HG03175 (cell line): ENCODE measurements at regions not wholly inside any gene's neighbourhood (a gene's known extent, or its start where the extent isn't known, plus 50 kb on each side); places are given as distances from the start of the nearest gene placed in this dataset.
"Not testable (repeated sequence)": the region's sequence is repeated elsewhere in the genome, so short reads cannot be mapped to it uniquely, and the experiment has no call there.

Experiments used
- ATAC-seq: cut with Tn5 transposase; IDR thresholded peaks from one replicate; pipeline ENCODE4 v1.9.1; 2021; ENCODE audit warnings: mild to moderate bottlenecking, moderate library complexity; ENCODE audit not compliant: unreplicated experiment

DNA sequence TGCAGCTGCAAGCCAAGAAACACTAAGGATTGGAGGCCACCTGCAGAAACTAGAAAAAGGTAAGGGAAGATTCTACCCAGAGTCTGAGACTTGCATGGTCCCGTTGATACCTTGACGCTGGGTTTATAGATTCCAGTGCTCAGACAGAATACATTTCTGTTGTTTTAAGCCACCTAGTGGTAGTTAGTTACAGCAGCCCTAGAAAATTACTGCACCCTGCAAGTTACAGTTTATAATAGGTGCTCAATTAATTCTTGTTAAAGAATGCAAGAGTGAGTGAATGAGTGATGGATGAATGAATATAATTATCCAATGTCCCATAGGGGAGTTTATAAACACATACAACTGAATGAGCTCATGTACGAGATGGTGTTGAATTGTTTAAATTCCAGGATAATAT is 453.1 kb upstream of the SLC35B3 start:
- ATAC-seq = peak; percentile 46

DNA sequence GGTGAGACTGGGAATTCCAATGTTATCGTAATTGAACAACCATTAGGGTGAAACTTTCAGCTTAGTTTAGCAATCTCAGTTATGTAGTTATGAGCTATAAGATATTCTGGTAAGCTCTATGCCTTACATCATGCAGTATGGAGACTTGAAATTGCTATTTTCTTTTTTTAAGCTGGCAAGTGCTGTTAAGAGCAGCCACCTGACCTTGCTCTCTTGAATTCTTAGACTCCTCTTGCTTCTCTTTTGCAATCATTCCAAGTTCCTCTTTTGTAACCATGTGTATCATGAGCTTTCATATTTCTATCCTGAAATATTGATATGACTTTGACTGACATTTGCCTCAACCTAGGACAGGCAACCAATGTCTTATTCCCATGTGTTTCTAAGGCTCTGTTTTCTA is 446.3 kb upstream of the SLC35B3 start:
- ATAC-seq = no peak

DNA sequence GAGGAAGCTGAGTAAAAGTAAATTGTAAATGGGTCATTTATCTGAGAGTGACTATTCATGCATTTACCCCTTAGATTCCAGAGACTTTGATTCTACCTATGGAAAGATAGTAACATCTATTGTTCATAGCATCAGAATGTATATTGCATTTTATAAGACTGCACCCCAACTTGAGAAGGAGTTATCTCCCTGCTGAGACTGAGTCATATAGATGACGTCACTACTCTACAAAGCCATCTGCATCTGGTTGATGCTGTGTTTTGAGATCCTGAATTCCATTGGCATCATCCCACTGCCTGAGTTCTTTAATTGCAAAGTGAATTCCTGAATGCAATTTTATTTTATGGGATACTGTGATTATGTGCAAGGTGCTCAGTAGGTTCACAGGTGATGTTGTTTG is 444.0 kb upstream of the SLC35B3 start:
- ATAC-seq = no peak

DNA sequence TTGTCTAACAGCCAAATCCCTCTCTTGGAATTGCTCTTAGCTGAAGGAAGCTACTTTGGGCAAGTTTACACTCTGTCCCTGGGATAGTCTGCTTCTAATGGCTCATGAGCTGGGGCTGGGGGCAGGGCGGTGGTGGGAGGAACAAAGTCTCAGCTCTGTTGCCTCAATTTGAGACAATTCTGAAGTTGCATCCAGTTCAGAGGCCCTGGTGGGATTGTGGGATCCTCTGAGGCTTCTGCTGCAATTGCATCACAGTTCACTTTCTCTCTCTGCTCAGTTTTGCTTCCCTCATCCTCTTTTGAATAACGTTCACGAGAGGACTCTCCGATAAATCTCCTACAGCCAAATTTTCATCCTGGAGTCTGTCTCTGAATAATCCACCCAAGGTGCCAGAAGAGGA is 440.6 kb upstream of the SLC35B3 start:
- ATAC-seq = no peak

DNA sequence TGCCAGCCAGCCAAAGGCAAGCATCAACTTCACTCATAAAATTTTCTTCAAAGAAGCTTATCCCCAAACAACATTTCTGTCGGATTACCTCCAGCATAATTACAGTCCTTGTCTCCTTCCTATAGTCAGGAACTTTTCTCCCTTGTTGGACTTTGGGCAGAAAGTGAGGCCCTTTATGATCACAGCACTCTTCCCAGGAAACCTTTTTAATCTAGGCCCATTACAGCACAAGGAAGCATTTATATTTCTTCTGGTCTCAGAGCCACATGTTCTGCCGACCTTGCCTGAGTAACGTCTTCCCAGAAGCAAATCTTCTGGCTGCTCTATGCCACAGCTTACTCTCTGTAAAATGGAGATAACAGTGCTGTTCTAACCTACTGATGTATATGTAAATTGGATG is 437.2 kb upstream of the SLC35B3 start:
- ATAC-seq = no peak

DNA sequence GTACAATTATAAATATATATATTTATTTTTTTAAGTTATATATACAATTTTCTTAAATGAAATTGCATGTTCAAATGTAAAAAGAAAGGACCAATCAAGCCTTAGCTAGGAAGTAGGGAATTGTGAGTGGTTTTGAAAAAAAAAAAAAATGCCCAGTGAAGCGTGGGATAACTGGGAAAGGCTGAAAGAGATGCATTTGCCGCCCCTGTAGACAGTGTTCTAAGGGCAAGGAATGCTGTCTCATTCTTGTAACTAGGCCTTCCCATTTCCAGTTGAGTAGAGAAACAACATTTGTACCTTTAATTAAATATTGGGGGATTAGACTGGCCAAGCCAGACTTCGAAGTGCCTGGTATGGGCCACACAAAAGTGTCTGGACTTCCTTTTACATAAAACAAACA is 430.1 kb upstream of the SLC35B3 start:
- ATAC-seq = no peak

DNA sequence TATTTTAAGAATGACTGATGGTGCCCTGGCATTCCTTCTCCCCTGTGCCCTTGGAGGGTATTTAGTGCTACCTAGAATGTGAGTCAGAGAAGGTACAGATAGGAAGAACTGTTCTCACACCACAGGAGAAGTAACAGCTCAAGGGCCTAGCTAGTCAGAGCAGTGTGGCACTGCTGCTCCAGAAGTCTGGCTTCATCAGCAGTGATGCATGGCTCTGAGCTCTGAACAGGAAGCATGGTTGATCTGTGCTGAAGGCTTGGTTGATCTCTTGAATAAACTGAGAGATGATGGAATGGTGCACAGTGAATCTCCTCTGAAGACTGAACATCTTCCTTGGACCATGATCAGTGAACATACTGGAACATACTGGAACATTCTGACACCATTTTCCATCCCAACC is 425.3 kb upstream of the SLC35B3 start:
- no peak for ATAC-seq

DNA sequence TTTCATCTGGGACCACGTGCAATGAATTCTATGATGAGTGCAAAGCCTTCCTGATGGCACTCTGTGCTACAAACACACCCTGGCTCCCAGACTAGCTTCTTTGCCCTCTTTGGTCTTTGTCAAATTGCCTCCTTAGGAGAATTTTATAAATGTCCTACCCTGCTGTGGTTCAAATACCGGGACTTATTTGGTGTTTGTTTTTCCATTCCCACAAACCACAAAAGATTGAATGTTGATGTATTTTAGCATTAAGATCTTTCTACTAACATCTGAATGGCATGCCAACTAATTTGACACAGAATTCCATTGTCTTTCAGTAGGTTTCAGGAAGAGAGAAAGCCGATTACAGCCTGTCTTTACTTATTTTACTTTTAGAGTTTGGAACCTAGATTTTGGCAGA is 424.2 kb upstream of the SLC35B3 start:
- ATAC-seq = no peak

DNA sequence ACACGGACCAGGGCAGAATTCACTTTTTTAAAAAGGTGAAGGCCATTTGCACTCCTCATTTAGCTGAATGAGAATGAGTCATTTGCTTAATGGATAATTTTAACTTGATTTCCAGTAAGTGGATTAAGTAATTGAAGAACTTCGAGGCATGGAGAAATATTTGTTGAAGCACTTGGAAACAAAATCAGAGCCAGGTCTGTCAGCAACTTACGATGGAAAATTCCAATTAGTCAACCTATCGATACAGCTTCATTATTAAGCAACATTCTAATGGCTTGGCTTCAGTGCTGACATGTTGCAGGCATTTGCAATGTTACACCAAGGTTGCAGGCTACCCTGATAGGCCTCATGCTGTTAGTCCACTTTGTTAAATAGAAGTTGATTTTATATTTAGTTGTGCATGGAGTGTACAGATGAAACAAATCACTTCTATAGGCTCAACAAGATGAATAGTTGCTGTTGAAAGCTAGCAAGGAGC is 423.5 kb upstream of the SLC35B3 start:
- no peak for ATAC-seq

DNA sequence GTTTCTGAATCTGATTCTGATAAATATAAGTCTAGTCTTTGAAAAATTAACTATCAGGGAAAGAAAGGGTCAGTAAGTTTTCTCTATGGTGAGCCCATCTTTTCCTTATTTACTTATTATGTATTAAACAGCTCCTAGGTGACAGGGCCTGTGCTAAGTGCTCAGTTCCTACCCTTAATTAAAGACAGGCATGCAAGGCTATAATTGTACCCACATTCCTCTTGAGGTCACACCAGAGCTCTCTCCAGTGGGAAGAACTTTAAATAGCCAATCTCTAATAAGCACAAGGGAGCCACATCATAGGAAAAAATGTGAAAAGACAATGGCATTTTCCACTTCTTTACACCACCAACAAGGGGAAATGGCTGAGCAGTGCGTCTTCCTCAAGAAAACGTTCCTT is 421.8 kb upstream of the SLC35B3 start:
- ATAC-seq = no peak

DNA sequence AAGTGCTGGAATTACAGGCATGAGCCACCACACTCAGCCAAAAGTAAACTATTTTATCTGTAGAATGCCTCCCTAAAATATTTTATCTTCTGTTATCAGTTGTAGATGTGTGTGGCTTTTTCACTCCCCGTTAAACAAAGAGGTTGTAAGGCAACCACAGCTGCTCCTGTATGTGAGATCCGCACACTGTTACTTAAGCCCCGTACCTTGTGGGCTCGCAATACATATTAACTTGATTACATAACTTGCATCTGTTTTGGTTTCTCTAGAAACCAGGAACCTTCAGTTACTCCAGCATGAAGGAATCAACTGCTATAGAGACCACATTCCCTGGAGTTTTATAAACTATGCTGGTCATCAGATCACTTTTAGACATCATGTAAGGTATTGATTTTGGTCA is 420.1 kb upstream of the SLC35B3 start:
- no peak for ATAC-seq

DNA sequence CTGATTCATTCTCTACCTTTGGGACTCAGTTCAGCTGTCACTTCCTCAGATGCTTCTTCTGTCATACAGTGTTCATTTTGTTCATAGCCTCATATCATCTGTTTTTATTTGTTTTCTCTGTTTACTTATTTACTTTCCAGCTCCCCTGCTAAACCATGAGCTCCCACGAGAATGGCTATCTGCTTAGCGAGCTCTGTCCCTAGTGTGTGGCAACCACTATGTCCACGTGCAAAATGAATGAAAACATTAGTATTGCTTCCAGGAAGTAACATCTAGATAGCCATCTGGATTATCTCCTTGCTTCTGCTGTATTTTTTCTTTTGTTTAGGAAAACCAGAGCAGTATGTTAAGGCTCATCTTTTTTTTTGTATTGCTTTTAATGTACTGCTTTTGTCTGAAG is 417.0 kb upstream of the SLC35B3 start:
- ATAC-seq = no peak

DNA sequence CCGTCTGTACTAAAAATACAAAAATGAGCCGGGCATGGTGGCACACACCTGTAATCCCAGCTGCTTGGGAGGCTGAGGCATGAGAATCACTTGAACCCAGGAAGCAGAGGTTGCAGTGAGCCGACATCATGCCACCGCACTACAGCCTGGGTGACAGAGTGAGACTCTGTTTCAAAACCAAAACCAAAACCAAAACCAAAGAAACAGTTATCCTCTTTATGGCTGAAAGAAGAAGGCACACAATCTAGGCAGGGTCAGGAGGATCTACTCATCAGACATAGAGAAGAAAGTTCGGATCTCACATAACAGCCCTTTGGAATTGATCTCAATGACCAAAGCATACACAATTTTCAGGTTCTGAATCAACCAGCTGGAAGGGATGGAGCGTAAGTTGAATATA is 411.3 kb upstream of the SLC35B3 start:
- ATAC-seq = not testable (repeated sequence)

DNA sequence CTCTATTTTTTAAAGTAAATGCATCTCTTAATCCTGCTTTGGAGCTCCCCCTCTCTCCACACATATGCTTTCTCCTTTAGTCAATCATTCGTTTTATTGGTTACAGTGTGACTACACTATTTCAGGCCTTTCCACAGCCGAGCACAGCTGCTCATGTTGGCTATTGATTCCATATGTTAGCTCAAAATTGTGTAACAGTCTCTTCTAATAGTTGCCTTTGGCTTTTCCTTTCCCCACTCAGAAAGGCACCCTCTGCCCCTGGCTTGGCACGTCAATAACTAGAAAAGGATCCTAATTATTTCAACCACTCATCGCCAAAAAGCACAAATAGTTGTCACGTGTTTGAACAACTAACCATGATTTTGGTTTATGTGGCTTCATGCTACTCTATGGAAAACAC is 410.3 kb upstream of the SLC35B3 start:
- ATAC-seq = no peak

DNA sequence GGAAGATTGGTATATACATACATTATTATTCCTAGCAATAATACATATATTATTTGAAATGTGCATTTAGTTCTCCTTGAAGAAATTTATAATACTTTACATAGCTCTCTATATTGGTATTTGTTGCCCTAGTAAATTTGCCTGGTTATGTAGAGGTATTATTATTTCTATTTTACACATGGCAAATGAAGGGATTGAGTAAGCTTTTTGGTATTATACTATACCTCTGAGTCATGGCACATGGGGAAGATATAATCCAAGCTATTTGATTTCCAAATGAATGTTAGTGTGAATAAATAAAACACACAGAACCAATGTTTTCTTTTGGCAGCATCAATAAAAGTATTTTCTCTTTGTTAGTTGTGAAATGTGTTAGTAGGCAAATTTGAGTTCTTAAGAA is 409.6 kb upstream of the SLC35B3 start:
- ATAC-seq = no peak

DNA sequence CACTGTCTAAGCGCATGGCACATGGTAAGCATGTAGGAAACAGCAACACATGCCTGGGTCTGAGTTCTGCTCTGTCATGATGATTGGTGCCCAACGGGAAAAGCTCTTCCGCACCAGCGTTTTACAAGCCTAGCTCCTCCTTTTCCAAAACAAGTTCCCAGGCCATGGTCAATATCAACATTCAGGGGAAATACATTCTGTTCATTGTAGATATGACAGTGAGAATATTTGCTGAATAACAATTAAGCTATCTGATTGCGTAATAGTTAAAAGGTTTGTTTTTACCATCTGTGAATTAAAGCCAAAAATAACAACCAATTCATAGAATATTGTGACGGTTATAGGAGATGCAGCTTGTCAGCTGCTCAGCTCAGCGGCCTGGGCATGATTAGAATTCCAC is 404.3 kb upstream of the SLC35B3 start:
- no peak for ATAC-seq

DNA sequence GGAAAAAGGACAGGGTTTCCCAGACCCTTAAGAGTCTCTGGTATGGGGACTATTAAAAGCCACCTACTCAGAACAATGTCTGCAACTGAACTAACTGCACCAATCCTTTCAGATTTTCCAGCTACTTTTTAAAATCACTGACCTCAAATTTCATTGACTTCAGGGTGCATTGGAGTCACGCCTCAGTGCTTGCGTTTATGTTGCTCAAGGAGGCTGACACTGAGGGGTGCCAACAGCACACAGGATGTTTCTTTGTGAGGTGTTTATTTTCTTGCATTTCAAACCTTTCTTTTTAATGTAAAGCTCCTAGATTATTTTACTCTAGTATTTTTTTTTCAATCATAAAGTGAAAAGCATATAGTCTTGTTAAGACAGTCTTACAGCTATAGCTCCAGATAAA is 402.0 kb upstream of the SLC35B3 start:
- no peak for ATAC-seq

DNA sequence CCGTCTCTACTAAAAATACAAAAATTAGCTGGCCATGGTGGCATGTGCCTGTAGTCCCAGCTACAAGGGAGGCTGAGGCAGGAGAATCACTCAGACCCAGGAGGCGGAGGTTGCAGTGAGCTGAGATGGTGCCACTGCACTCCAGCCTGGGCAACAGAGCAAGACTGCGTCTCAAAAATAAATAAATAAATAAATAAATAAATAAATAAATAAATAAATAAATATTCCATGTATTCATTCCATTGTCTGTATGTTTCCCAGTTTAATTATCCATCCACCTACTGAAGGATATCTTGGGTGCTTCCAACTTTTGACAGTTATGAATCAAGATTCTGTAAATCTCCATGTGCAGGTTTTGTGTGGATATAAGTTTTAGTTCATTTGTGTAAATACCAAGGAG is 397.4 kb upstream of the SLC35B3 start:
- not testable (repeated sequence) for ATAC-seq

DNA sequence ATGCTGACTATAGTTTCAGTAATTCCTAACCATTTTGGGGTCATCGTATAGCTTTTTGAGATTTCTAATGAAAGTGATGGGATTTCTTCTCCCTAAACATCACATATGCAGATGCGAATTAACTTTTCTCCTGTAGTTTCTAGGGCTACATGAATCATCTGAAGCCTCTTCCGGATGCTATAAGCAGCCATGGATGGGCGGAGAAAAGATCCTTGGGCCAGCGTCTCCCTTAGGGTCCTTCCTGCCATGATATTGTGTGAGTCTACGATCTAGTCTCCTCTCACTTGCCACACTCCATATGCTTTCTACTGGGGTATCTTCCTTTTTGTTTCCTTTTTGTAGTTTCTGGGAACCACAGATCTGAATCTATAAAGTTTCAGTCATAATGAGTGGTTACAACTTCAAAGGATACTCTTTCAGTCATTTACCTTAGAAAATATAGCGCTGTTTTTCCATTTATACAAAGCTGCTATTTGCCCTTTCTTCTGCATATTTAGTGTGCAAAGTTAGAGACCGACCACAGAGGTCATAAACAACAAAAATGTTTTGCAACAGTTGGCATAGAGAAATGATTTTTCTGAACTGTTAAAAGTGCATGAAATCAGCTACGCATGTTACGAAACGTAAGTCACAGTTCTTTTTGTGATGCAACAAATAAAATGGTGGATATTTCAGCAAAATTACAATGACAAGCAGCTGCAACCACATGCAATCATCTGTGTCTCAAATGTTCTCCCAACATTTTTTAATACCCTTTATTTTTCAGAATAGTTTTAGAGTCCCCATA is 396.2 kb upstream of the SLC35B3 start:
- no peak for ATAC-seq

DNA sequence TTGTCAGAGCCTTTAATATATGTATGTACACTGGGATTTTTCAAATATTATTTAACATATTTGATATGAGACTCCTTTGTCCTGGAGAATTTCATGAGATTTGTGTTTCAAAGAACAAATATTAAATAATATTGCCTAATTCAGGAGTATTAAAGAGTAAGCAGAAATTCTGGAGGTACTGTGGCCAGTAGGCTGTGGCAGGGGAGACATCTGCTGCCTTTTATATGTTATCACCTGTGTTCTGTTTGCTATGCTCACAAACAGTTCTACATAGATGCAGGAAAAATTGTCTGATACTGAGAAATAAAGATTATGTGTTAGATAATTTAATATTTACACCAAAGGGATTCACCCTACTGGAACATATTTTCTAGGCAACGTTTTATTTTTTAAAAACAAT is 395.4 kb upstream of the SLC35B3 start:
- no peak for ATAC-seq

DNA sequence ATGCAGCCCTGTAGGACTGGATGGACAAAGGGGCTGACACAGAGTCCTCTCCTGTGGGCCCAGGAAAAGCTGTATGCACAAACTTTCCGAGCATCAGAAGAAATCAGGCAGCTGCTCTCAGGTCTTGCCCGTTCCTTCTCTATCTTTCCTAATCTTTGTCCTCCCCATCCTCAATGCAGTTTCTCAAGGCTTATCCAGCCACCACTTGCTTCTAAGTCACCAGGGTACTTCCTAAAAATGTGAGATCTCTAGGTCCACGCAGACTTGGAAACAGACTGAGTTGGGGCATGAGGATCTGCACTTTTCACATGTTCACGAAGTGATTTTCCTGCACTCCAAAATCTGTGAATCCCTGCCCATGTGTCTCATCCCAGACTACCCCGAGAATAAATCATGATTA is 394.5 kb upstream of the SLC35B3 start:
- ATAC-seq = no peak

DNA sequence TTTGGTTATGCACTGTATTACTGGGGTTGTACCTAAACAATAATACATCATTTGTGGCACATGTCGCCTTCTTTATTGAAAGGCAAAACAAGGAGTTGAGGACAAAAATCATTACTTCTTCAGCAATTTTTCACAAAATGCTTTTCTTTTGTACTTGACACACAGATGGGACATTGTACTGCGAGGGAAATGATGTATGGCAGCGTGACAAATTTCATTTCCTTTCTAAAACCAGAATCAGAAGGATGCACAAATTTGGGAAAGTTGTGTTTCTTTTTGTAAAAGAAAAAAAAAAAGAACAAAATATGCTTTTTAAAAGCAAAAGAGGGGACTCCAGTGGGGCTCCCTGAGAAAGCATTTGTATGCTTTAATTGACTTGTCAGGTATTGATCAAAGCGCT is 394.0 kb upstream of the SLC35B3 start:
- no peak for ATAC-seq

DNA sequence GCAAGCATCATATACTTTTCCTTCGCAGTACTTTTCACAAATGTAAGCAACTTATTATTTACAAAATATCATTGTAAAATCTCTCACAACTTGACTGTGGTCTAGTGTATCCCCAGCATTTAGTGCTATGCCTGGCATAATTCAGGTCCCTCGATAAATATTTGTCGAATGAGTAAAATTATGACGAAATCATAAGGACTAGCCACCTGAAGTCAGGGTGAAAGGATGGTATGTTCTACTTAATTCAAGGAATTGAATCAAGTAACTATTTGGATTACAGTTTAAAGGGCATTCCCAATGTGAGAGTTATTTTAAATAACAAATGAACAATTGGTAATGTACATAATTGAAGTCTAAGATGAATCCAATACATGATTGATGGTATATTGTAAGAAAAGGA is 393.0 kb upstream of the SLC35B3 start:
- no peak for ATAC-seq
